Astrocyte (in vitro differentiated cells and primary cell): ENCODE measurements at regions not wholly inside any gene's neighbourhood (a gene's known extent, or its start where the extent isn't known, plus 50 kb on each side); places are given as distances from the start of the nearest gene placed in this dataset.

ENCODE experiments used
- EZH2 ChIP-seq: IDR thresholded peaks from 2 replicates; pipeline ENCODE4 v1.6.1; 2012; ENCODE audit warnings: mild to moderate bottlenecking, low read length, inconsistent platforms; ENCODE audit not compliant: insufficient read depth
- TF ChIP-seq, protein P1 (sequence below): IDR thresholded peaks from 2 replicates; pipeline ENCODE4 v1.5.1; 2011; ENCODE audit warnings: low read depth, mild to moderate bottlenecking, inconsistent platforms, low read length, moderate library complexity; ENCODE audit not compliant: insufficient read depth

DNA sequence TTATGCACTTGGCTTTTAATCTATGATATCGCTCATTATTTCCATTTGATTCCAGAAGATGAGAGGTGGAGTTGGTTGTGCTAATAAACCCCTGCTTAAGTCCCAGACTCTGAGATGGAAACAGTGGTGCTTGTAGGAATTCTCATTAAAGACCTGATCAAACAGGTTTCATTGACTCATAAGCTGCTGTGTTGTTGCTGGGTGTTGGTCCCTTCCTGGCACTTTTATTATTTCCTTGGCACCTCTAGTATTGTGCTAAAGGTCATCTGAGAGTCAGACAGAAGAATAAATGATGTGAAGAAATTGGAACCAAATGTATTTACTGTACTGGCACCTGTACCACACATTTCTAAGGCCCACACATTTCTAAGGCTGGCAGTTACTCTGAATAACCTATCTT lies 544.7 kb upstream of the NR3C2 start:
- TF ChIP-seq, protein P1, sequence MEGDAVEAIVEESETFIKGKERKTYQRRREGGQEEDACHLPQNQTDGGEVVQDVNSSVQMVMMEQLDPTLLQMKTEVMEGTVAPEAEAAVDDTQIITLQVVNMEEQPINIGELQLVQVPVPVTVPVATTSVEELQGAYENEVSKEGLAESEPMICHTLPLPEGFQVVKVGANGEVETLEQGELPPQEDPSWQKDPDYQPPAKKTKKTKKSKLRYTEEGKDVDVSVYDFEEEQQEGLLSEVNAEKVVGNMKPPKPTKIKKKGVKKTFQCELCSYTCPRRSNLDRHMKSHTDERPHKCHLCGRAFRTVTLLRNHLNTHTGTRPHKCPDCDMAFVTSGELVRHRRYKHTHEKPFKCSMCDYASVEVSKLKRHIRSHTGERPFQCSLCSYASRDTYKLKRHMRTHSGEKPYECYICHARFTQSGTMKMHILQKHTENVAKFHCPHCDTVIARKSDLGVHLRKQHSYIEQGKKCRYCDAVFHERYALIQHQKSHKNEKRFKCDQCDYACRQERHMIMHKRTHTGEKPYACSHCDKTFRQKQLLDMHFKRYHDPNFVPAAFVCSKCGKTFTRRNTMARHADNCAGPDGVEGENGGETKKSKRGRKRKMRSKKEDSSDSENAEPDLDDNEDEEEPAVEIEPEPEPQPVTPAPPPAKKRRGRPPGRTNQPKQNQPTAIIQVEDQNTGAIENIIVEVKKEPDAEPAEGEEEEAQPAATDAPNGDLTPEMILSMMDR = no peak
- TF ChIP-seq EZH2 = no peak
